Neural cell (in vitro differentiated cells): ENCODE measurements at regions not wholly inside any gene's neighbourhood (a gene's known extent, or its start where the extent isn't known, plus 50 kb on each side); places are given as distances from the start of the nearest gene placed in this dataset.

ENCODE experiments used
- H2AFZ ChIP-seq: fragments of 200-600, 300-800 bp; sonication (generic), shearing (Covaris generic); 2 replicates; pipeline ENCODE4 v1.6.0; 2014; ENCODE audit warnings: low read depth, mild to moderate bottlenecking, antibody characterized with exemption, low read length, moderate library complexity
- H3F3A ChIP-seq: fragments of 200-600 bp; shearing (Covaris generic); 2 replicates; pipeline ENCODE4 v1.6.1; 2016; ENCODE audit warnings: mild to moderate bottlenecking, moderate library complexity, mixed read lengths, antibody characterized with exemption, low read length; ENCODE audit not compliant: insufficient read depth, poor library complexity, severe bottlenecking
- H3K27ac ChIP-seq: fragments of 200-600, 300-800 bp; sonication (generic), shearing (Covaris generic); 2 replicates; pipeline ENCODE4 v1.5.1; 2014; ENCODE audit warnings: mild to moderate bottlenecking, low read length, moderate library complexity
- H3K27me3 ChIP-seq: fragments of 300-800, 200-600 bp; sonication (generic), shearing (Covaris generic); 2 replicates; pipeline ENCODE4 v1.6.0; 2014; ENCODE audit warnings: mild to moderate bottlenecking, low read depth, low read length, moderate library complexity; ENCODE audit not compliant: insufficient read depth
- H3K36me3 ChIP-seq: fragments of 300-800, 200-600 bp; sonication (generic), shearing (Covaris generic); 2 replicates; pipeline ENCODE4 v1.5.1; 2014; ENCODE audit warnings: mild to moderate bottlenecking, antibody characterized with exemption, low read length, moderate library complexity; ENCODE audit not compliant: insufficient read depth
- H3K4me2 ChIP-seq: fragments of 300-800, 200-600 bp; sonication (generic), shearing (Covaris generic); 2 replicates; pipeline ENCODE4 v1.6.0; 2014; ENCODE audit warnings: mild to moderate bottlenecking, low read length
- H3K4me3 ChIP-seq: fragments of 300-800, 200-600 bp; sonication (generic), shearing (Covaris generic); 2 replicates; pipeline ENCODE4 v1.5.1; 2014; ENCODE audit warnings: mild to moderate bottlenecking, low read length, moderate library complexity
- H3K79me2 ChIP-seq: fragments of 200-600 bp; shearing (Covaris generic); replicated peaks from 2 replicates; pipeline ENCODE4 v1.6.0; 2014; ENCODE audit warnings: mild to moderate bottlenecking, low read length, moderate library complexity; ENCODE audit not compliant: insufficient read depth
- H3K9ac ChIP-seq: fragments of 300-800, 200-600 bp; sonication (generic), shearing (Covaris generic); 2 replicates; pipeline ENCODE4 v1.6.1; 2016; ENCODE audit warnings: mild to moderate bottlenecking, low read length, mixed read lengths
- H3K9me2 ChIP-seq: fragments of 200-600 bp; shearing (Covaris generic); 2 replicates; pipeline ENCODE4 v1.6.1; 2016; ENCODE audit warnings: mild to moderate bottlenecking, low read length, mixed read lengths; ENCODE audit not compliant: insufficient read depth
- H3K9me3 ChIP-seq: fragments of 200-600, 300-800 bp; sonication (generic), shearing (Covaris generic); 2 replicates; pipeline ENCODE4 v1.6.1; 2016; ENCODE audit warnings: mild to moderate bottlenecking, mixed run types, low read length, moderate library complexity, mixed read lengths
- H4K20me1 ChIP-seq: fragments of 200-600 bp; shearing (Covaris generic); 2 replicates; pipeline ENCODE4 v1.6.1; 2016; ENCODE audit warnings: mild to moderate bottlenecking, mixed run types; ENCODE audit not compliant: insufficient read depth
- CTCF ChIP-seq: fragments of 450-650 bp; IDR thresholded peaks from 2 replicates; pipeline ENCODE4 v1.5.1; 2014; ENCODE audit warnings: antibody characterized with exemption, mild to moderate bottlenecking, moderate library complexity; ENCODE audit not compliant: poor library complexity, severe bottlenecking
- EP300 ChIP-seq: fragments of 450-650 bp; conservative IDR thresholded peaks from 2 replicates; pipeline ENCODE4 v1.6.1; 2014; ENCODE audit warnings: antibody characterized with exemption, mild to moderate bottlenecking, moderate library complexity; ENCODE audit not compliant: poor library complexity, severe bottlenecking
- EZH2 ChIP-seq: fragments of 200-600, 300-800 bp; shearing (Covaris generic), sonication (generic); IDR thresholded peaks from 2 replicates; pipeline ENCODE4 v1.6.1; 2014; ENCODE audit warnings: antibody characterized with exemption, low read length, borderline replicate concordance, mild to moderate bottlenecking; ENCODE audit not compliant: insufficient read depth, poor library complexity, severe bottlenecking
- MXI1 ChIP-seq: fragments of 450-650 bp; conservative IDR thresholded peaks from 2 replicates; pipeline ENCODE4 v1.6.1; 2014; ENCODE audit warnings: antibody characterized with exemption, mild to moderate bottlenecking; ENCODE audit not compliant: poor library complexity, severe bottlenecking
- POLR2AphosphoS5 ChIP-seq: IDR thresholded peaks from 2 replicates; pipeline ENCODE4 v1.6.1; 2012
- RAD21 ChIP-seq: fragments of 450-650 bp; conservative IDR thresholded peaks from 2 replicates; pipeline ENCODE4 v1.6.1; 2014; ENCODE audit warnings: antibody characterized with exemption, mild to moderate bottlenecking, moderate library complexity
- REST ChIP-seq: IDR thresholded peaks from 2 replicates; pipeline ENCODE4 v1.6.1; 2012; ENCODE audit warnings: borderline replicate concordance
- SMC3 ChIP-seq: fragments of 450-650 bp; conservative IDR thresholded peaks from 2 replicates; pipeline ENCODE4 v1.6.1; 2014; ENCODE audit warnings: antibody characterized with exemption, mild to moderate bottlenecking, moderate library complexity; ENCODE audit not compliant: poor library complexity
- TAF1 ChIP-seq: IDR thresholded peaks from 2 replicates; pipeline ENCODE4 v1.6.1; 2012; ENCODE audit warnings: low read depth

GRCh38 chr2:122899614-122900013 lies 1125.5 kb upstream of the CNTNAP5 start:
- H4K20me1 ChIP-seq, result no peaks in the 10 kb centered on the region
- no peaks in the 10 kb centered on the region for H3K36me3 ChIP-seq
- H3K27ac ChIP-seq, result no peak overlapping the region
- no peaks in the 10 kb centered on the region for H3K9me2 ChIP-seq
- H3F3A ChIP-seq, result no peaks in the 10 kb centered on the region
- H3K4me2 ChIP-seq, result no peak overlapping the region
- H3K27me3 ChIP-seq, result no peaks in the 10 kb centered on the region
- H3K9me3 ChIP-seq, result no peaks in the 10 kb centered on the region
- TF ChIP-seq RAD21 (no peak), REST (no peak), CTCF (no peak), EP300 (no peak), EZH2 (no peak), SMC3 (no peak), TAF1 (no peak), MXI1 (no peak), POLR2AphosphoS5 (no peak)
- H3K9ac ChIP-seq, result no peak overlapping the region
- H3K4me3 ChIP-seq, result no peak overlapping the region
- no peak overlapping the region for H2AFZ ChIP-seq
- no peaks in the 10 kb centered on the region for H3K79me2 ChIP-seq

- TF ChIP-seq CTCF, result no peak
- H3K9me3 ChIP-seq, result no peaks in the 10 kb centered on the region
- H4K20me1 ChIP-seq, result no peaks in the 10 kb centered on the region
- H3K27me3 ChIP-seq, result no peaks in the 10 kb centered on the region
- H3K4me2 ChIP-seq, result no peak overlapping the region
- no peak overlapping the region for H3K27ac ChIP-seq
- H3F3A ChIP-seq, result no peaks in the 10 kb centered on the region
- H3K36me3 ChIP-seq, result no peaks in the 10 kb centered on the region
- H2AFZ ChIP-seq, result no peak overlapping the region
- no peaks in the 10 kb centered on the region for H3K79me2 ChIP-seq
- no peaks in the 10 kb centered on the region for H3K9me2 ChIP-seq
- H3K9ac ChIP-seq, result no peak overlapping the region
- H3K4me3 ChIP-seq, result no peak overlapping the region
These were observed 1119.7 kb upstream of the CNTNAP5 start for GRCh38 chr2:122905431-122905830.
